Ovary (tissue), 3 donors: ENCODE measurements at regions not wholly inside any gene's neighbourhood (a gene's known extent, or its start where the extent isn't known, plus 50 kb on each side); places are given as distances from the start of the nearest gene placed in this dataset.

ENCODE experiments used
- EP300 ChIP-seq: sonication (generic); formaldehyde crosslinking; IDR thresholded peaks from one replicate; pipeline ENCODE4 v1.6.1; 2017; ENCODE audit warnings: antibody characterized with exemption
- TF ChIP-seq, protein P1 (sequence below), 3 donors: fragments of 450-650 bp in 2 of 3; fragments of 200-600 bp in 1 of 3; IDR thresholded peaks; one replicate each; pipeline versions ENCODE4 v1.5.1 to v1.8.0; 2016 to 2022; ENCODE audit warnings: antibody characterized with exemption in 3 of 3, mild to moderate bottlenecking in 1 of 3
- donor health status: DM: no; HTN: no; CAD: no.

DNA sequence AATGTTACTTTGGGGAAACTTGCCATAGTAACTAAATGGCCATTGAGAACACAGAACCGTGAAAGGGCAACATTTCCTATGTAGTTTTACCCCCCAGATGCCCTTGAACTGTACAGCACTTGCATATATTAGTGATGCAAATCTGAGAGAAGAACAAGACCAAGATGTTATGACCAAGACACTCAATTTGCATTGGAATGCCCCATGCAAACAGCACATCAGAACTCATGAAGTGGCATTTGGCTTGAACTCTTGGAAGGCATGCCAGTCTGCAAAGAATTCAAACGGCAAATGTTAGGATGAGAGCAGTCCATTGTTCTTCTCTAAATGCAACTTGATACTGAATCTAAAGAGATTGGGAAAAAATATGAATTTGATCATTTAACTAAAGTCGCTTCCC, 139.4 kb upstream of the CXorf66 start:
- no peak for TF ChIP-seq EP300
- TF ChIP-seq, protein P1, sequence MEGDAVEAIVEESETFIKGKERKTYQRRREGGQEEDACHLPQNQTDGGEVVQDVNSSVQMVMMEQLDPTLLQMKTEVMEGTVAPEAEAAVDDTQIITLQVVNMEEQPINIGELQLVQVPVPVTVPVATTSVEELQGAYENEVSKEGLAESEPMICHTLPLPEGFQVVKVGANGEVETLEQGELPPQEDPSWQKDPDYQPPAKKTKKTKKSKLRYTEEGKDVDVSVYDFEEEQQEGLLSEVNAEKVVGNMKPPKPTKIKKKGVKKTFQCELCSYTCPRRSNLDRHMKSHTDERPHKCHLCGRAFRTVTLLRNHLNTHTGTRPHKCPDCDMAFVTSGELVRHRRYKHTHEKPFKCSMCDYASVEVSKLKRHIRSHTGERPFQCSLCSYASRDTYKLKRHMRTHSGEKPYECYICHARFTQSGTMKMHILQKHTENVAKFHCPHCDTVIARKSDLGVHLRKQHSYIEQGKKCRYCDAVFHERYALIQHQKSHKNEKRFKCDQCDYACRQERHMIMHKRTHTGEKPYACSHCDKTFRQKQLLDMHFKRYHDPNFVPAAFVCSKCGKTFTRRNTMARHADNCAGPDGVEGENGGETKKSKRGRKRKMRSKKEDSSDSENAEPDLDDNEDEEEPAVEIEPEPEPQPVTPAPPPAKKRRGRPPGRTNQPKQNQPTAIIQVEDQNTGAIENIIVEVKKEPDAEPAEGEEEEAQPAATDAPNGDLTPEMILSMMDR (IDR thresholded peaks at IDR 0.05): no peak
